ENCODE measurements at regions not wholly inside any gene's neighbourhood (a gene's known extent, or its start where the extent isn't known, plus 50 kb on each side); places are given as distances from the start of the nearest gene placed in this dataset.
A peak's percentile ranks its signal among the peaks of the same experiment; 100 is the strongest.

DNA sequence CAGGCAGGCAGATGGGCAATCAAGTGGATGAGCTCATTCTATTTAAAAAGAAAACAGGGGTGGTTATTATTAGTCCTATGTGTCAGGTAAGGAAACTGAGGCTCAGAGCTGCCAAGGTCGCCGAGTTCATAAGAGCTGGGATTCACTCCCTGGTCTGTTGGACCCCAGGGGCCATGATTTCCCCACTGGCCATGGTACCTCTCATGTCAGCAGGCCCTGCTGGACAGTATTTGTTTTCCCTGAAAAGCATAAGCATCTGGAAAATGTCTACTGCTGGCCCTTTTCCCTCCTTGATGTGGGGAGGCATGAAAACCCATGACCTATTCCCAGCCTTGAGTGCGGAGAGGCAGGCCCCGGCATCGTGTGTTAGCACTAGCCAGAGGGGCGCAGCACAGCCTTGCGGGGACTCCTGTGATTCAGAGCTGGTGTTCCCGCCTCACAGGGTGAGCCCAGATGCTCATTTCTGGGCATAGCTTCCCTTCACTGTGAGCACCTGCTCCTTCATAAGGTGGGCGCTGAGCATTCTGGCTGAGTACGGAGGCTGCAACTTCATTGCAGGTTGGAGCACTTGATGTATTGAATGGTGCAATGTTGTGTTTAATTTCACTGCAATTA, 617.5 kb downstream of the PTPRU start:
- DNase-seq (ENCODE audit: low spot score), result peak; percentile 49

DNA sequence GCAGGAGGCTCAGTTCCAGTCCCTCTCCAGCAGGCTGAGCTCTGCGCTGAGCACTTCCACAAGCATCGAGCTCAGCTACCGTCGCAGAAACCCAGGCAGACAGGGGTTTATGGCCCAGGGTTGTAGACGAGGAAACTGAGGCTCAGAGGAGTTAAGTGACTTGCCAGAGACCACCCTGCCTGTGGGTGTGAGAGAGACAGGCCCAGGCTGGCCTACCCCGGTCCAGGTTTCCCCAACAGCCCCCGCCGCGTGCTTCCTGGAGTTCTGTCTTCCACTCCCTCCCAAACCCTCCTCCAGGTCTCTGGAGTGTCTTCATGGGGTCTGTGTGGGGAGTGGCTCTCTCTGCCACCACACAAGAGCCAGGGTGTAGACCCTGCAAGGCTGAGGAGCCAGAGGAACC, 615.9 kb downstream of the PTPRU start:
- DNase-seq (ENCODE audit: low spot score), result no peak

DNA sequence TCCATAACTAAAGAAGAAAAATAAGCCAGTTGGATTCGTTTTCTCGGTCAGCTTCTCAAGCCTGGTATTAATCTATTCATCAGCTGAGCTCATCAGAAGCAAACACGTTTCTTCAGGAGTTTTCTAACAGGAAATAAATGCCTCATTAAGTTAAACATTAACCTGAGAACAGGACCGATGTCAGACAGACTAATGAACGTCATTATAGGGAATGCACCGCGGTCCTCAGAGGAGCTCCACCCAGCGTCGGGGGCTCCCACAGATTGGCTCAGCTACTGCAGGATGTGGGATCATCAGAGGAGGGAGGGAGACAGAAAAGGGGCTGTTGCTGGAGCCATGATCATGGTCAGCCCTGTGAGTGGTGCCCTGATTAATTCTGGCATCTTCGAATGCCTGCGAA, 615.4 kb downstream of the PTPRU start:
- no peak for DNase-seq (ENCODE audit: low spot score)

DNA sequence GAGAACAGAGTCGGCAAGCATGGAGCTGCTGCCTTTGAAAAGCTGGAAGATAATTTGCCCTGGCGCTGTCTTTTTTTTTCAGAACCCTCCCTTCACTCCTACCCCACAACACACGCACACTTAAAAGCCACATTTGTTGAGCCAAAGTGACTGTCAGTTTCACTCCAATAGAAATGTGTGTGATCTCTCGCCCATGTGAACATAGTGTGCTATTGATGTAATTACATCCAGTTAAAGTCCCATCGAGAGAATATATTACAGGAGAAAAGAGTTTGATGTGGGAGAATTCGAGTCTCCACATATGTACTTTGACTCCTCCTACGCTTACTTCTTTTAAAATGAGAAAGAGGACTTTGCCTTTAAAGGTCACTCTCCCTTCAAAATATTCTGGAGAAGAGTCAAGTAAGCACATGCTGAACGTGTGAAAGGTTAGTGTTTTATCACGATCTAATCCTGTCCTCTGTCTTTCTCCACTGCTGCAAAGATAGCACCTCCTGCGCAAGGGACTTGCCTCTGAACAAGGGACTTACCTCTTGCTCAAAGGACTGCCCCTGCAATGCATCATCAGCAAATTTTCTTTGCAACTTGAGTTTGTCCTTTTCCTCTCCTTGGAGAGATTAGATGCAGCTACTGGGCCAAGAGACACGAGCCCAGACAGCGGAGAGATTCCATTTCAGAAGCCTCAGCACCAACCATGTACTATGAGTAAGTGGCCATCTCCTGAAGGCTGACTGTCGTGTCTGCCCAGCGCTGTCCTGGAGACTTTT, 613.9 kb downstream of the PTPRU start:
- DNase-seq (ENCODE audit: low spot score), result peak; percentile 52

DNA sequence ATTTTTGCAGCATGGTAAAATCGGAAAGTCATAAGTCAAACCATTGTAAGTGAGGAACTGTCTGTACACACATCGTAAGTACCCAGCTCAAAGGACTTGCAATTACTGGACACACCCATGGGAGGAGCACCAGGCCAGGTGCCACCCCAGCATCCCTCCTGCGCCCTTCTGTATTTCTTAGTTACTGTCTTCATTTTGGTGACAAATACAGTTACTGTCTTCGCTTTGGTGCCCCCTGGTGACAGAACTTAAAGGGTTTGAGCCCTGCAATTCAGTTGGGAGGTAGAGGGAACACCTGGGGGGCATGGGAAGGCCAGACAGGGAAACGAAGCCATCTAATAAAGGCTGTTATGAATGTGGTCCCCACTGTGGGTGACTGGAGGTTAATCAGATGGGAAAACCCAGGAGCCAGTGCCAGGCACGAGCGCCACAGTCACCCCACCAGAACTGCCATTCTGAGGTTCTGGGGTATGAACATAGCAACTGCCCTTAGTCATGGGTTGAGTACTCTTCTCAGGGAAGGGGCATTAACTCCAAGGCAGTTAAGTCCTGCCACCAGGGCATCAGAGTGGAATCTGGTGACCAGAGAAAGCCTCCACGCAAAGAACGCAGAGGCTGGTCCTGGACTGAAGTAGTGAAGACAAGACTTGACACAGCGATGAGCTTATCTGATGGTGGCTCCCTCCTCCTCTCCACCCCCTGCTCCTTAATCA, 612.9 kb downstream of the PTPRU start:
- DNase-seq (ENCODE audit: low spot score), result no peak

DNA sequence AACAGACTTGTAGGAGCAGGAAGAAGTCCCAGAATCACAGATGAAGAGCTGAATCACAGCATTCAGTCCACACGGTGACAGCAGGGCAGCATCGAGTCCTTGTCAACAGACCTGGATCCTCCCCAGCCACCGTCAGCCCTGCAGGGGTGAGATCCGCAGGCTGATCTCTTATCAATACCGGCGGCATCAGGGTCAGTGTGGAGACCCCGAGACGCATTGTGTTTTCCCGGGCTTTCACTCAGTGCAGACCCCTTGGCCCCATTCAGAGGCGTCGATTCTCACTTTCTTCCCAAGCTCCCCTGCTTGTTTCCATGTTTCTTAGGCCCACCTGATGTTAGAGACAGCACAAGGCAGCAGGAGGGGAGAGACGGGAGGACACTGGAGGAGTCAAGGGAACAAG, 609.6 kb downstream of the PTPRU start:
- DNase-seq (ENCODE audit: low spot score), result no peak

DNA sequence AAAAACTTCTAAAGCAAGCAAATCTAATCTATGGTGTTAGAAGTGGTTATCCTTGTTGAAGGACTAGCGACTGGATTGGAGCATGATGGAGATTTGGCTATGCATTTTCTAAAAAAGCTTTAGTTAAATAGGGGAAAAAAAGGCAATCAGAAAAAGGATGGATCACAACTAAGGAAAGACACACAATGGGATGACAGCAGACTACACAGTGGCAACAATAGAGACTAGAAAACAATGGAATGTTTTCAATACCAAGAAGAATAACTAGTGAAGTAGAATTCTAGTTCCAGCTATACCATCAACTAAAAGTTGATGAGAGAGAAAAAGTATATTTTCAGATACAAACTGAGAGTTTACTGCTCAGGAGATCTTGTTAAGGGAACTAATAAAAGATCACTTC, 605.8 kb downstream of the PTPRU start:
- DNase-seq (ENCODE audit: low spot score), result no peak

DNA sequence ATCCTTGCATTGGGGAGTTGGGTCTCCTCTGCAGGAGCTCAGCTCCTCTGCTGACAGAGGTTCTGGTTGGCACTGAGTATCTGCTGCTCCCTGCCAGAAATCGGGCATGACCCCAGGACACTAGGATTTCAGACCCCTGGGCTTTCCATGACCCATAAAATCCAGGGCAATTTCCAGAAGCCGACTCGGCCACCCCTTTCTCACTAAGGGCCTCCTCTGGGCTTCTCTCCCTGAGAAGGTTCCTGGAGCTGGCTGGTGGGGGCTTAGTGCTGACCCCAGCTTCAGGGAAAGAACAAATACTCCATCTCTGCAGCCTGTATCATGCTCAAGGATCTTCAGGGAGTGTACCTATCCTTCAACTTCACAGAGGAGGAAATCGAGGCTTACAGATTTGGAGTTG, 603.4 kb downstream of the PTPRU start:
- no peak for DNase-seq (ENCODE audit: low spot score)

DNA sequence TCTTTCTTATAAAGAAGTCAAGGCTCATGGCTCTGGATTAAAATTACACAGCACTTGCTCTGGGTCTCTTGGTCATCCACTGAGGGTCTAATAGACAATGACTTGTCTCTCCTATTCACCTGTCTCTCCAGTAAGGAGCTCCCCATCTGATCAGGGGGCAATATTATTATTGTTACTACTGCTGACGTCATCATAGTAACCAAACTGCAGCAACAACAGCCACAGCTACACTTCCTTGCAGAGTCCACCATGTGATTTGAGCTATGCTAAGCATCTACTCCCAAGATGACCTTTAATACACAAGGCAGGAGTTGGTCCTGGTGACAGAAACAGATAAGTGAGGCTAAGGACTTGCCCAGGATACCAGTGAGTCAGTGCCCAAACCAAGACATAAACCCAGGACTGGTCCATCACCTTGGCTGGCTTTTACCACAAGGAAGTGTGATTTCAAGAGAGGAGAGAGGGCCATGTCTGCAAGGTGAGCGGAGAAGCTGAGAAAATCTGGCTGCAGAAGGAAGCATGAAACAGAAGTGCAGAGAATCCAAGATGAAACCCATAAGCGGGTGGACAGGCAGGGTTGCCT, 602.5 kb downstream of the PTPRU start:
- no peak for DNase-seq (ENCODE audit: low spot score)

DNA sequence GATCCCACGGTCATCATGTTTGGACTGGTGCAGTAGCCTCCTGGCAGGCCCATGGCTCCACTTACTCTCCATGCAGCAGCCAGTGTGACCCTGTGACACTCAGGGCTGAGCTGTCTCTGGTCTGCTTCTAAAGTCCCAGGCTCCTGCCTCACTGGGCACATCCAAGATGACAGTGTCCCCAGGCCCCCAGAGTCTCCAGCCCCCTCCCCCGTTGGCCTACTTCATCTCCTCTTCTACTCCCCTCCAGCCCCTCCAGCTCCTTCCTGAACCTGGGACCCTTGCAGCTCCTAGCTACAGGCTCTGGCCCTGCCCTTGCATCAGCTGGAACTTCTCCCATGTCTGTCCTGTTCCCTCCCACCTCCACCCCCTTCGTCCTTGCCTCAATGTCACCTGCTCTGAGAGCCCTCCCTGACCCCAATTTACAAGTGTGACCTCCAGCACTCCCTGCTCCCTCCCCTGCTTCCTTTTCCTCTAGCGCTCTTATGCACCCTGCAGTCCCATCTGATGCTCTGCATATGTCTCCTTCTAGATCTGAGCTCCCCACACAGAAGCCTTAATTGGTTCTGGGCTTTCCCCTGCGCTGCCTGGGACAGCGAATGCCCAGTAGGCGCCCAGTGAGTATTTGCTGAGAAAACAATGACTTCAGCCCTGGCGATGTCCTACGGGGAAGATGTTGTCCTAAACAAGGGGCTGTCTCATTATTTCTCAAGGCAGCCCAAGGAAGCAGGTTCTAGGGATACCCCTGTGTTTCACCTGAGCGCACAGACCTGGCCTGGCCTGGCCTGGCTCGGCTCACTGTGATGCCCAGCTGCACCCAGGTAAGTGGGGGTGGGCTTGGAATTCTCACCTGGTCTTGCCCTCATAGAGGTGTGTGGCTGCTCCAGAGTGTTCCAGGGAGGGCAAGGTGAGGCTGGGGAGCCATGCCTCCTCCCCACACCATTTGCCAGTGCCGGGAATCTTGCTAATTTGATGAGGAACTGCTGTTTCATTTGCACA, 600.6 kb downstream of the PTPRU start:
- no peak for DNase-seq (ENCODE audit: low spot score)

DNA sequence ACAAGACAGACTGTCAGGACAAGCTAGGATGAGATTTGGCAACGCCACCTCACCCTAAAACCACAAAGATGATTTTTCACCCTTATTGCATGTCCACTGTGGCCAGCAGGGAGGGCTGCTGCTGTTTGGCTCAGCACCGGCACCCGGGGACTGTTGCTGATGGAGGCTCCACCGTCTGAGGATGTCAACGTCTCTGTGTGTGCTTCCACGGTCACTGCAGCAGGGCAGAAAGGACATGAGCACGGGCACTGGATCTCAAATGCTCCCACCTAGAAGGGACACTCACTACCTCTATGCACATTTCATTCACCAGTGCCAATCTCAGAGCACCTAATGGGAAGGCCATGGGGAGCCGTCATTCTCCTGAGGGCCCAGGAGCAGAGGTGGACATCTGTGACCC, 599.6 kb downstream of the PTPRU start:
- no peak for DNase-seq (ENCODE audit: low spot score)

DNA sequence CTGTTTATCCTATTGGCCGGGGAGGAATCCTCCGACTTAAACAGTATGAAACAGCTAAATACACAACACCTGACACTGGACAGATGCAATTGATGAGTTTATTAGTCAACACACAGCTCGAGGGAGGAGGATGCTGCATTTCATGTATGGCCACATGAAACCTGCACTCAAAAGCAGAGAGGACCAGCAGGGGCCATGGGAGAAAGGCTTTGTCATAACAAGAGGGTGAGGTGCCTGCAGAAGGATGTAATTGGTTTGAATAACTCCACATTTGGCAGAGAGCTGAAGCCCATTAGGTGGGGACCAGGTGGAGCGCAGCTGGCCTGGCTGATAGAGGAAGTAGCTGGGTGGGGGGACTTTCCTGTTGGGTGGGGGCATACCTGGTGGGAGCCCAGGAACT, 599.1 kb downstream of the PTPRU start:
- no peak for DNase-seq (ENCODE audit: low spot score)

DNA sequence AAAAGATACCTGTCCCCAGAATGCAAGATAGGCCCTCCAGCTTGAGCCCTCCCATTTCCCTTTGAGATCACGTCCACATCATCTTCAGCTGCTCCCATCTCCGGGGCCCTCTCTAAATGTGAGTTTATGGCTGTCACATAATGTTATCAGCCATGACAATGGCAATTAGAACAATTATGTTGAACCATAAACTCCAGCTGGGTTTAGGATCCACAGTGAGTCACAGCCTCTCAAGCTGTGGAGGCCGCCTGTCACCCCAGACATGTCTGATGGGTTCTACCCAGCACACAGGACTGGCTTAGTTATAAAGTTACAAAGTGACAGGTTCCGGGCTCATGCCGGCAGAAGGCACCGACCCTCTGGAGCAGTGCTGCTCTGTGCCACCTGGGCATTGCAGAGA, 597.3 kb downstream of the PTPRU start:
- no peak for DNase-seq (ENCODE audit: low spot score)

DNA sequence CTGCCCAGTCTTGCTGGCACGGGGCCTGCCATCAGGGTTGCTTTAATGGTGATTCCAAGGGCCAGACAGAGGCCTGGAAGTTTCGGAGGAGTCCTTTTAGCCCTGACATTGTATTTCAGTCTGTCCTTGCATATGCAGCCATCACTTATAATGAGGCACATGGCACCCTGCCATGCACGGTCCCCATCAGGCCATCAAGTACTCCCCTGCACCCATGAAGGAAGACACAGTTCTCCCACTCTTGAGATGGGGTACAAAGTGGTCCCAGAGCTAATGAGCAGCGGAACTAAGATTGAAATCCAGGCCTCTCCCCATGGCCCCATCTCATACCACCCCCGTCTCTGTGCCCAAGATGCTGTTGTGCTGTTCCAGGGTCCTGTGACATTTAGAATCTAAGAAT, 596.6 kb downstream of the PTPRU start:
- no peak for DNase-seq (ENCODE audit: low spot score)

DNA sequence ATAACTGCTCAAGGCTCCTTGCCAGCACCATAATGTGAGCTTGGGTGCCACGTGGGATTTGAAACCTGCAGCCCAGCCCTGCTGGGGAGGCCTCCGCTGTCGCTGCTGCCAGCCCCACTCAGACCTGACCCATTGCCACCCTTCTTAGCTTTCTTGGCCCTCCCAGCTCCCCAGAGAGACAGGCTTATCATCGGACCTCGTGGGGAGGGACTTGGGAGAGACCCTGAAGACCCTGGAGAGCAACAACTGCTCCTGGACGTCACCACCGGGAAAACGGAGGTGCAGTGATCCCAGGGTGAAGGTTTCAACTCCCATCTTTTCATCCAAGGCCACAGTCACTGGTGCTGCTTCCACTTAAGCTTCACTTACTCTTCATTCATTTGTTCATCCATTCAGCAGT, 596.1 kb downstream of the PTPRU start:
- DNase-seq (ENCODE audit: low spot score), result no peak

DNA sequence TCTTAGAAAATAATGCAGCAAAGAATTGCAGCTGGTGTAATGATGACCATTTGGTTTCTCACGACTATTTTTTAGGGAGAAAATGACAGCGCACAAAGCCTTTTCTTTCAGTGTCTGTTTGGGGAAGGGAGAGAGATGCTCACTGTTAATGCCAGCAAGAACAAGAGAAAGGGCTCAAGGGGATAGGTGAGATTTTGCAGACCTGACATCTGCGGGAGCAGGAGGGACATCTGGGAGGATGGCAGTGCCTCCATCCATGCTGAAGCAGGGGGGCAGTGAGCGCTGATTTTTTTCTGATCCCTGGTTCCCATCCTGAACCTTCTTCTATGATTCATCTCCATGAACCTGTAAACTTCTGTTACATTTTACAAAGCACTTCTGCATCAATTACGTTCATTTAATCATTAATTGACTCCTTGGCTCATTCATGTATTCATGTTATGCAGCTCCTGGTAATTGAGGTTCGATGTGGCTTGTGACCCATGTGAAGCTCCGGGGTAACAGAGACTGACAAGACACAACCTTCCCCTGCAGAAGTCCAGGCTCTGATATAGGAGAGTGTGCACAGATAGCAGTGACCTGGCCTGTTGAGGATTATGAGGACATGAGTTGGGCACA, 595.3 kb downstream of the PTPRU start:
- DNase-seq (ENCODE audit: low spot score), result no peak

DNA sequence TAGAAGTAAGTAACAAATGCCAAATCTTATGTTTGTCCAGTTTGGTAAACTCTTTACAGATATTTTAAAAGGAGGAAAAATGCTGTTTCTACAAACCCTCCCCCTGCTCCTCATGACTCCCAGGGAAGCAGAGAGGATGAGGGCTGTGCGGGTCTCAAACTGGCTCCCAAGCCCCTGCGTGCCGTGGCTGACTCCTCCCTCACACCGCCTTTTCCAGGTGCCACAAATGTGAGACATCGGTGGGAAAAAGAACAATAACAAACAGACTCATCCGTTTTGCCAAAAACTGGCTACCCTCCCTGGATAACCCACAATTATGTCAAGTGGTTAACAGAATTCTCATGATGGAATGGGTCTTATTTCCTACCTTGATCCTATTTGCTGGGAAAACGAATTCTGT, 594.6 kb downstream of the PTPRU start:
- DNase-seq (ENCODE audit: low spot score), result no peak

DNA sequence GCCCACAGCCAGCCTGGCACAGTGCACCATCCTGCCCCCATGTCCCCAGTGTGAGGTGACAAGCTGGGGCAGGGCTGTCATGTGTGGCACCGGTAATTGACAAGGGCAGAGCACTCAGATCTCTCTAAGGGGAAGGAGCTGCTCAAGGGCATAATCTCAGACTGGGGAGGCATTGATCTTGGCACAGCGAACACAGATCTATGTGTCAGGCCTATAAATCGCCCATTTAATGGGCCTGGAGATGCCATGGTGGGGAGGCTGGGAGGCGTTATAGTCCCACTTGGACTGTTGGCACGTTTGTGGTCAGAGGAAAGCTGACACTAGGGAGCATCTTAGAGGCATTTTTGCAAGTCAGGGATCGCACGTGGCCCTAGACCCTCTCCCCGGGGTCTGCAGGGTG, 594.1 kb downstream of the PTPRU start:
- no peak for DNase-seq (ENCODE audit: low spot score)

DNA sequence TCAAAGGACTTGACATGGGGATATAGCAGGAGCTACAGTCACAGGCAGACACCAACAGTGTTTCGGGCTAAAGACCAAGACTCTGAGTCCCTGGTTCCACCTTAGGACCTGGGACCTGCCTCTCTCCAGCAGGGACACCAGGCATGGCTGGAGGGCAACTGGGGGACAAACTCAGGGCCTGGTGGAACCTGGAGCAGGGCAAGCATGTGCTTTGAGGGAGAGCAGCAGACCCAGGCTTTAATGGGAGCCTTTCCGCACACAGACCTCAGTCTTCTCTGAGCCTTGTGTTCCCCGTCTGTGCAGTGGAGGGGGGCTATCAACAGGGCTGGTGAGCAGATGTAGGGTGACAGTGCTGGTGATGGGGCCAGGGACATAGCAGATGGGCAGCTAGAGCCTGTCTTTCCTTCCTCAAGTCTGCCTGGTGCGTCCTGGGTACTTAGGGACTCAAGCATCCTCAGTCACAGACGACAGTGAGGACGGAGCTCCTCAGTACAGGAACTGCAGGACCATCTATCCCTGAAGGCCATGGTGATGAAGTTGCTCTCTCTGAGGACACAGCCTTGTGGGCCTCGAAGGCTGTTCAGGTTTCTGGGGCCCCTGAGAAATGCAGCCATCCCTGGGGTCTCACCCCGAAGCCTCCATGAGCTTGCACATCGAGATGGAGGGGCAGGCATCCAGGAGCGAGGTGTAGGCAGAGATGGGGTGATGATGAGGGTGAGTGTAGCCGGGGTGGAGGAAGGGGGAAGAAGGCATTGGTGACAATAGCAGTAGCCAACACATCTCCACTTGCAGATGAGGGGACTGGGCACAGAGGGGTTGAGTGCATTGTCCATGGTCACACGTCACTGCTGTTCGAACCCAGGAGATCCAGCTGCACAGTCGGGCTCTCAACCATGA, 593.4 kb downstream of the PTPRU start:
- DNase-seq (ENCODE audit: low spot score), result no peak

Measured in umbilical cord (tissue), 1 donor.